GM18499 (cell line): ENCODE measurements at regions not wholly inside any gene's neighbourhood (a gene's known extent, or its start where the extent isn't known, plus 50 kb on each side); places are given as distances from the start of the nearest gene placed in this dataset.
"Not testable (repeated sequence)": the region's sequence is repeated elsewhere in the genome, so short reads cannot be mapped to it uniquely, and the experiment has no call there.

Experiments used
- ATAC-seq: cut with Tn5 transposase; IDR thresholded peaks from one replicate; pipeline ENCODE4 v1.9.1; 2021; ENCODE audit warnings: moderate number of reproducible peaks; ENCODE audit not compliant: insufficient read depth, unreplicated experiment

GRCh38 chr10:33473688-33474087 lies 139.2 kb upstream of the NRP1 start:
- no peak for ATAC-seq

- not testable (repeated sequence) for ATAC-seq
Observed at GRCh38 chr10:33468006-33468405, 133.5 kb upstream of the NRP1 start.

GRCh38 chr10:33465747-33466146 lies 131.3 kb upstream of the NRP1 start:
- no peak for ATAC-seq

- ATAC-seq, result no peak
Observed at GRCh38 chr10:33463011-33463410, 128.5 kb upstream of the NRP1 start.

- ATAC-seq, result no peak
Observed at GRCh38 chr10:33461295-33461640, 126.8 kb upstream of the NRP1 start.

GRCh38 chr10:33460505-33461294 lies 126.2 kb upstream of the NRP1 start:
- no peak for ATAC-seq

GRCh38 chr10:33459602-33460001 lies 125.1 kb upstream of the NRP1 start:
- ATAC-seq, result no peak

- ATAC-seq, result no peak
Observed at GRCh38 chr10:33455029-33455428, 120.6 kb upstream of the NRP1 start.

- ATAC-seq, result no peak
Observed at GRCh38 chr10:33454554-33454953, 120.1 kb upstream of the NRP1 start.

- ATAC-seq, result no peak
Observed at GRCh38 chr10:33453081-33454025, 118.9 kb upstream of the NRP1 start.

GRCh38 chr10:33448421-33449140 lies 114.1 kb upstream of the NRP1 start:
- ATAC-seq, result no peak

- ATAC-seq, result no peak
Observed at GRCh38 chr10:33441561-33441960, 107.1 kb upstream of the NRP1 start.

- no peak for ATAC-seq
Observed at GRCh38 chr10:33434933-33435332, 100.5 kb upstream of the NRP1 start.

GRCh38 chr10:33428682-33429081 lies 94.2 kb upstream of the NRP1 start:
- ATAC-seq, result no peak

- no peak for ATAC-seq
Observed at GRCh38 chr10:33423154-33423529, 88.7 kb upstream of the NRP1 start.

- ATAC-seq, result no peak
Observed at GRCh38 chr10:33422471-33423153, 88.1 kb upstream of the NRP1 start.

GRCh38 chr10:33421789-33422462 lies 87.5 kb upstream of the NRP1 start:
- no peak for ATAC-seq

GRCh38 chr10:33419311-33419710 lies 84.8 kb upstream of the NRP1 start:
- ATAC-seq, result no peak

- ATAC-seq, result no peak
Observed at GRCh38 chr10:33418301-33418700, 83.8 kb upstream of the NRP1 start.

GRCh38 chr10:33416691-33417090 lies 82.2 kb upstream of the NRP1 start:
- ATAC-seq, result no peak
